HL-60 (cell line): ENCODE measurements at regions not wholly inside any gene's neighbourhood (a gene's known extent, or its start where the extent isn't known, plus 50 kb on each side); places are given as distances from the start of the nearest gene placed in this dataset.
A peak's percentile ranks its signal among the peaks of the same experiment; 100 is the strongest.

Experiments used
- DNase-seq, 2 experiments: peaks; one replicate each; pipeline ENCODE4 v3.0.0-alpha.2; 2010 to 2020; ENCODE audit warnings: low read depth in 1 of 2, low spot score in 1 of 2
- H3K27ac ChIP-seq: fragments of 250-450 bp; sonication (Bioruptor Pico); replicated peaks from 2 replicates; pipeline ENCODE4 v1.5.1; 2020; ENCODE audit warnings: mild to moderate bottlenecking, moderate library complexity
- H3K27me3 ChIP-seq: fragments of 250-450 bp; sonication (Bioruptor Pico); 2 replicates; pipeline ENCODE4 v1.5.1; 2021; ENCODE audit warnings: mild to moderate bottlenecking, moderate library complexity; ENCODE audit not compliant: insufficient read depth, poor library complexity, severe bottlenecking
- H3K4me3 ChIP-seq: replicated peaks from 2 replicates; pipeline ENCODE4 v1.5.1; 2011; ENCODE audit warnings: mild to moderate bottlenecking, control low read depth, low read length; ENCODE audit not compliant: insufficient read depth
- GABPA ChIP-seq: IDR thresholded peaks from 2 replicates; pipeline ENCODE4 v1.6.1; 2012; ENCODE audit warnings: low read depth
- POLR2AphosphoS5 ChIP-seq: IDR thresholded peaks from 2 replicates; pipeline ENCODE4 v1.6.1; 2012; ENCODE audit warnings: low read depth
- SPI1 ChIP-seq: IDR thresholded peaks from 2 replicates; pipeline ENCODE4 v1.6.1; 2012; ENCODE audit warnings: low read depth, mild to moderate bottlenecking, borderline replicate concordance
- TF ChIP-seq, protein P1 (sequence below): IDR thresholded peaks from one replicate; pipeline ENCODE4 v1.5.1; 2011; ENCODE audit warnings: low read length, control low read depth, inconsistent platforms; ENCODE audit not compliant: insufficient read depth
- TF ChIP-seq, protein P2 (sequence below): IDR thresholded peaks from 2 replicates; pipeline ENCODE4 v1.6.1; 2012; ENCODE audit warnings: low read depth; ENCODE audit not compliant: insufficient replicate concordance

DNA sequence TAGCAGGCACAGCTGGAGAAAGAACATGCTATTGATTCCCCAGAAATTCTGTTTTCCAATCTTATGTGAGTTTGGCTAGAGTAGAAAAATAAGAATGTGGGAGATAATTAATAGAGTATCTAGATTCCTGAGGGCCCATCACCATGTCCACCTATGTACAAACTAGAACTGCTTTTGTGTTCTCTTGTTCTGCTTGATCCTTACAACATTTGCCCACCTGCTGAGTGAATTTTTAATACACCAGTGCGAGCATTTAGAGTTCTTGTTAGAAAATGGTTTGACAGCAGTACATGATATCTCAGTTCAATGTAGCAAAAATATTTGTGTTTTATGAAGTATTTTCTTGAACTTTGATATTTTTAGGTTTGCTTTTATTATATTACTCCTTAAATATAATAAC lies 52.3 kb upstream of the SPAG16 start:
- DNase-seq: no peak
- Histone ChIP-seq H3K27ac (peak overlapping the region; percentile 75; the same call in 1 of the 2 replicates), H3K27me3 (no peaks in the 10 kb centered on the region), H3K4me3 (no peak overlapping the region)
- TF ChIP-seq POLR2AphosphoS5: no peak
- TF ChIP-seq, protein P1, sequence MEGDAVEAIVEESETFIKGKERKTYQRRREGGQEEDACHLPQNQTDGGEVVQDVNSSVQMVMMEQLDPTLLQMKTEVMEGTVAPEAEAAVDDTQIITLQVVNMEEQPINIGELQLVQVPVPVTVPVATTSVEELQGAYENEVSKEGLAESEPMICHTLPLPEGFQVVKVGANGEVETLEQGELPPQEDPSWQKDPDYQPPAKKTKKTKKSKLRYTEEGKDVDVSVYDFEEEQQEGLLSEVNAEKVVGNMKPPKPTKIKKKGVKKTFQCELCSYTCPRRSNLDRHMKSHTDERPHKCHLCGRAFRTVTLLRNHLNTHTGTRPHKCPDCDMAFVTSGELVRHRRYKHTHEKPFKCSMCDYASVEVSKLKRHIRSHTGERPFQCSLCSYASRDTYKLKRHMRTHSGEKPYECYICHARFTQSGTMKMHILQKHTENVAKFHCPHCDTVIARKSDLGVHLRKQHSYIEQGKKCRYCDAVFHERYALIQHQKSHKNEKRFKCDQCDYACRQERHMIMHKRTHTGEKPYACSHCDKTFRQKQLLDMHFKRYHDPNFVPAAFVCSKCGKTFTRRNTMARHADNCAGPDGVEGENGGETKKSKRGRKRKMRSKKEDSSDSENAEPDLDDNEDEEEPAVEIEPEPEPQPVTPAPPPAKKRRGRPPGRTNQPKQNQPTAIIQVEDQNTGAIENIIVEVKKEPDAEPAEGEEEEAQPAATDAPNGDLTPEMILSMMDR: no peak
- TF ChIP-seq SPI1: no peak
- TF ChIP-seq GABPA: no peak
- TF ChIP-seq, protein P2, sequence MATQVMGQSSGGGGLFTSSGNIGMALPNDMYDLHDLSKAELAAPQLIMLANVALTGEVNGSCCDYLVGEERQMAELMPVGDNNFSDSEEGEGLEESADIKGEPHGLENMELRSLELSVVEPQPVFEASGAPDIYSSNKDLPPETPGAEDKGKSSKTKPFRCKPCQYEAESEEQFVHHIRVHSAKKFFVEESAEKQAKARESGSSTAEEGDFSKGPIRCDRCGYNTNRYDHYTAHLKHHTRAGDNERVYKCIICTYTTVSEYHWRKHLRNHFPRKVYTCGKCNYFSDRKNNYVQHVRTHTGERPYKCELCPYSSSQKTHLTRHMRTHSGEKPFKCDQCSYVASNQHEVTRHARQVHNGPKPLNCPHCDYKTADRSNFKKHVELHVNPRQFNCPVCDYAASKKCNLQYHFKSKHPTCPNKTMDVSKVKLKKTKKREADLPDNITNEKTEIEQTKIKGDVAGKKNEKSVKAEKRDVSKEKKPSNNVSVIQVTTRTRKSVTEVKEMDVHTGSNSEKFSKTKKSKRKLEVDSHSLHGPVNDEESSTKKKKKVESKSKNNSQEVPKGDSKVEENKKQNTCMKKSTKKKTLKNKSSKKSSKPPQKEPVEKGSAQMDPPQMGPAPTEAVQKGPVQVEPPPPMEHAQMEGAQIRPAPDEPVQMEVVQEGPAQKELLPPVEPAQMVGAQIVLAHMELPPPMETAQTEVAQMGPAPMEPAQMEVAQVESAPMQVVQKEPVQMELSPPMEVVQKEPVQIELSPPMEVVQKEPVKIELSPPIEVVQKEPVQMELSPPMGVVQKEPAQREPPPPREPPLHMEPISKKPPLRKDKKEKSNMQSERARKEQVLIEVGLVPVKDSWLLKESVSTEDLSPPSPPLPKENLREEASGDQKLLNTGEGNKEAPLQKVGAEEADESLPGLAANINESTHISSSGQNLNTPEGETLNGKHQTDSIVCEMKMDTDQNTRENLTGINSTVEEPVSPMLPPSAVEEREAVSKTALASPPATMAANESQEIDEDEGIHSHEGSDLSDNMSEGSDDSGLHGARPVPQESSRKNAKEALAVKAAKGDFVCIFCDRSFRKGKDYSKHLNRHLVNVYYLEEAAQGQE: no peak

- TF ChIP-seq, protein P2: peak; percentile 21
- TF ChIP-seq GABPA: no peak
- TF ChIP-seq POLR2AphosphoS5: peak; percentile 65
- no peak for TF ChIP-seq SPI1
- TF ChIP-seq, protein P1: no peak
- Histone ChIP-seq H3K27ac (peak overlapping the region; percentile 75), H3K4me3 (no peak overlapping the region), H3K27me3 (no peaks in the 10 kb centered on the region)
- peak in 1 of 2 experiments; percentile 84 for DNase-seq
Measured at GRCh38 chr2:213232649-213233437, 51.4 kb upstream of the SPAG16 start.

DNA sequence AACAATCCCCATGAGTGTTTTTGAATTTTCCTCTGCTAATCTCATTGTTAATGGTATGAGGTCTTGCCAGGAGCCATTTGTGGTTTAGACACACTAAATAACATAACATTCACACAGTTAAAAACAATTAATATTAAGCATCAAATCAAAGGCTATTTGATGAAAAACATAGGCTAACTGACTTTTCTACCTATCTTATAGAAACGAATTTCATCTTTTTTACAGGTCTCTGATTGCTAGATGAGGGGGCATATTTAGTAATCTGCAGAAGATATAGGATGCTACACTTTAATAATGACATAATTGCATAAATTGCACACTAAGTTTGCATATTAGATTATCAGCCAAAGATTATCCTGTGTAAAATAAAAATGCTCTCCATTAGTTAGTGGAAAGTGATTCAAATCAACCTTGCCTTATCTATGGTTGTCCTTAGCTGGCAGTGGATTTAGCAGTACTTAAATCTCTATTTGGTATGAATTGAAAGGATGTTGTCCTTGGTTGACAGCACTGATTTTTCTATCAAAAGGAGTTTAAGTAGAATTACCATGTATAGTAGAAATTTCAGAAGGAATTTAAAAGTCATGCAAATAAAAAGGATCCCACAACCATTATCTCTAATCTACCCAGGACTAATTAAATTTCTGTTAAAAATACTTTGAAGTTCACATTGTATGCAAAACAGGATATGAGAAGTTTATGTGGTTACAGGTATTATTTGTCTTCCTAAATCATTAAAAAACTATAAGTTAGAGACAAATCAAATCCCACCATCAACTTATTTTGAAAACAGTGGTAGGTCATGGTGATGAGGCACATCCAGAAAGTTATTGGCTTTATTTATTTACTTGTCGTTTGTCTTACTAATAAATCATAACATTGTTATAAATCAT lies 50.6 kb upstream of the SPAG16 start:
- peak overlapping the region; percentile 75 for H3K27ac ChIP-seq
- no peak overlapping the region for H3K4me3 ChIP-seq

More for the DNA sequence above, 50.6 kb upstream of the SPAG16 start:
- H3K27me3 ChIP-seq: no peaks in the 10 kb centered on the region
- DNase-seq: no peak
- TF ChIP-seq, protein P1: no peak
- TF ChIP-seq, protein P2: peak; percentile 2
